Fibroblast of lung (primary cell): ENCODE measurements at regions not wholly inside any gene's neighbourhood (a gene's known extent, or its start where the extent isn't known, plus 50 kb on each side); places are given as distances from the start of the nearest gene placed in this dataset.
"Not testable (repeated sequence)": the region's sequence is repeated elsewhere in the genome, so short reads cannot be mapped to it uniquely, and the experiment has no call there.

ENCODE experiments used
- DNase-seq, 2 donors: peaks; one replicate each; pipeline versions ENCODE4 v3.0.0 to v3.0.0-alpha.2; 2010; ENCODE audit warnings: low read depth in 2 of 2
- H2AFZ ChIP-seq: 2 replicates; pipeline ENCODE4 v1.5.1; 2012; ENCODE audit warnings: low read length, control low read depth, inconsistent platforms
- H3K27ac ChIP-seq: 2 replicates; pipeline ENCODE4 v1.5.1; 2011; ENCODE audit warnings: low read length, control low read depth; ENCODE audit not compliant: insufficient read depth
- H3K27me3 ChIP-seq: 2 replicates; pipeline ENCODE4 v1.5.1; 2011; ENCODE audit warnings: mild to moderate bottlenecking, low read length; ENCODE audit not compliant: control insufficient read depth, insufficient read depth
- H3K36me3 ChIP-seq: 2 replicates; pipeline ENCODE4 v1.5.1; 2011; ENCODE audit warnings: low read length; ENCODE audit not compliant: control insufficient read depth, insufficient read depth
- H3K4me1 ChIP-seq: 2 replicates; pipeline ENCODE4 v1.5.1; 2011; ENCODE audit warnings: low read length; ENCODE audit not compliant: control insufficient read depth, insufficient read depth; ENCODE audit errors: extremely low read depth
- H3K4me2 ChIP-seq: 2 replicates; pipeline ENCODE4 v1.5.1; 2011; ENCODE audit warnings: low read length, control low read depth; ENCODE audit not compliant: insufficient read depth; ENCODE audit errors: extremely low read depth
- H3K4me3 ChIP-seq, 4 experiments: fragments of 200-600 bp in 1 of 4; sonication (generic) in 1 of 4; replicated peaks in 1 of 4; 2 replicates each; pipeline ENCODE4 v1.5.1; 2011 to 2016; ENCODE audit warnings: low read length in 4 of 4, low read depth in 3 of 4, mild to moderate bottlenecking in 3 of 4, control low read depth in 2 of 4, inconsistent platforms in 1 of 4, mixed read lengths in 1 of 4; ENCODE audit not compliant: insufficient read depth in 1 of 4; ENCODE audit errors: control extremely low read depth in 1 of 4
- H3K79me2 ChIP-seq: 2 replicates; pipeline ENCODE4 v1.5.1; 2012; ENCODE audit warnings: mild to moderate bottlenecking, low read length, inconsistent platforms; ENCODE audit not compliant: control insufficient read depth, insufficient read depth
- H3K9ac ChIP-seq: 2 replicates; pipeline ENCODE4 v1.5.1; 2011; ENCODE audit warnings: mild to moderate bottlenecking, low read length, control low read depth; ENCODE audit not compliant: insufficient read depth
- H3K9me3 ChIP-seq: 2 replicates; pipeline ENCODE4 v1.5.1; 2012; ENCODE audit warnings: low read depth, low read length; ENCODE audit not compliant: control insufficient read depth, insufficient read depth
- H4K20me1 ChIP-seq: 2 replicates; pipeline ENCODE4 v1.5.1; 2011; ENCODE audit warnings: low read length; ENCODE audit not compliant: control insufficient read depth, insufficient read depth; ENCODE audit errors: extremely low read depth
- CTCF ChIP-seq, 2 donors: IDR thresholded peaks in 1 of 2; conservative IDR thresholded peaks in 1 of 2; 1 replicate in 1 of 2; 2 replicates in 1 of 2; pipeline ENCODE4 v1.5.1; 2011 to 2012; ENCODE audit warnings: low read length in 2 of 2, control low read depth in 1 of 2, inconsistent platforms in 1 of 2, low read depth in 1 of 2, mild to moderate bottlenecking in 1 of 2
- EZH2 ChIP-seq: IDR thresholded peaks from 2 replicates; pipeline ENCODE4 v1.5.1; 2012; ENCODE audit warnings: low read length, control low read depth, mild to moderate bottlenecking; ENCODE audit errors: missing control alignments

DNA sequence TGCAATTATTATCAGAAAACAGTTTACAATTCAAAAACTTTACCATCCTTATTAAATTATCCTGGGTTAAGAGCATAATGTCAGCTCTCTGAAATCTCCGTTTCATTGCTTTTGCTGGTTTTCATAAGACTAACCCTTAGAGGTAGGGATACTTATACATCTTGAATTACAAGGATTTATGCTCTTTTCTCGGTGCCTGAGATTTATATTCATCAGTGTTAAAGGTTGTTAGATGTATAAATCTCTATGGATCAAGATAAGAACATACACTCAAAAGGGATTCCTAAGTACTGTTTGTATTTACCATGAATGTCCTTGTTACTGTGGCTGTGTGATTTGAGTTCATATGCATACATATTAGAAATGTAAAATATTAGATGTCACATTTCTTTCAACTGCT, 684.7 kb downstream of the EFNA5 start:
- Histone ChIP-seq H2AFZ (no peak overlapping the region), H3K4me1 (no peaks in the 10 kb centered on the region), H3K79me2 (no peaks in the 10 kb centered on the region), H3K4me3 (no peak overlapping the region), H3K27ac (no peak overlapping the region), H3K36me3 (no peaks in the 10 kb centered on the region), H3K4me2 (no peak overlapping the region), H3K27me3 (no peaks in the 10 kb centered on the region), H3K9ac (no peak overlapping the region), H4K20me1 (no peaks in the 10 kb centered on the region), H3K9me3 (no peaks in the 10 kb centered on the region)
- TF ChIP-seq EZH2 = no peak
- no peak for TF ChIP-seq CTCF (conservative IDR thresholded peaks at IDR 0.05 in 1 of 2, IDR thresholded peaks at IDR 0.05 in 1 of 2; ENCODE audit: low read depth in 1 of 2, low read length in 2 of 2)
- no peak for DNase-seq

GRCh38 chr5:106985174-106985573, 685.6 kb downstream of the EFNA5 start:
- TF ChIP-seq EZH2 = no peak
- TF ChIP-seq CTCF (conservative IDR thresholded peaks at IDR 0.05 in 1 of 2, IDR thresholded peaks at IDR 0.05 in 1 of 2; ENCODE audit: low read depth in 1 of 2, low read length in 2 of 2) = no peak
- Histone ChIP-seq H3K9me3 (no peaks in the 10 kb centered on the region), H3K27ac (no peak overlapping the region), H4K20me1 (no peaks in the 10 kb centered on the region), H3K27me3 (no peaks in the 10 kb centered on the region), H3K4me1 (no peaks in the 10 kb centered on the region), H3K36me3 (no peaks in the 10 kb centered on the region), H3K9ac (no peak overlapping the region), H2AFZ (no peak overlapping the region), H3K79me2 (no peaks in the 10 kb centered on the region), H3K4me2 (no peak overlapping the region), H3K4me3 (no peak overlapping the region)
- no peak for DNase-seq

DNA sequence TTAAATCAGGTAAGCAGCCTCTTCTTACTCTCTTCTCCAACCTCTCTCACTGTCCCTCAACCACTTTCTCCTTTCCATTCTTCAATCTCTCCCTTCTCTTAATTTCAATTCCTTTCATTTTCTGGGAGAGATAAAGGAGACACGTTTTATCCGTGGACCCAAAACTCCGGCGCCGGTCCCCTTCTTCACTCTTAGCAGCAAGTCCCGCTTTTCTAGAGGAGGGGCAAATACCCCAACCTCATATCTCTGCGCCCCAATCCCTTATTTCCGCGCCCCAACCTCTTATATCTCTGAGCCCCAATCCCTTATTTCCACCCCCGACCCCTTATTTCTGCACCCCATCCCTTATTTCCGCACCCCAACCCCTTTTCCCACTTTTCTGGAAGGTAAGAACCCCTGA, 691.6 kb downstream of the EFNA5 start:
- not testable (repeated sequence) for H3K36me3 ChIP-seq, H3K4me2 ChIP-seq, H3K4me3 ChIP-seq, H2AFZ ChIP-seq, H3K27me3 ChIP-seq, H3K4me1 ChIP-seq, H4K20me1 ChIP-seq, H3K9me3 ChIP-seq, H3K9ac ChIP-seq, H3K79me2 ChIP-seq, H3K27ac ChIP-seq, DNase-seq

GRCh38 chr5:106978582-106979165, 692.1 kb downstream of the EFNA5 start:
- not testable (repeated sequence) for H4K20me1 ChIP-seq, H3K9me3 ChIP-seq, H3K36me3 ChIP-seq, H3K9ac ChIP-seq, H3K4me3 ChIP-seq, H3K4me1 ChIP-seq, H3K4me2 ChIP-seq, H3K27me3 ChIP-seq, H2AFZ ChIP-seq, H3K27ac ChIP-seq, H3K79me2 ChIP-seq, DNase-seq
